Stimulated activated CD8-positive, alpha-beta memory T cell treated with anti-CD3 and anti-CD28 coated beads, Interleukin-4, amount 100 ng/mL, for 1 hour (primary cell): ENCODE measurements at regions not wholly inside any gene's neighbourhood (a gene's known extent, or its start where the extent isn't known, plus 50 kb on each side); places are given as distances from the start of the nearest gene placed in this dataset.
"Not testable (repeated sequence)": the region's sequence is repeated elsewhere in the genome, so short reads cannot be mapped to it uniquely, and the experiment has no call there.

Source experiments
- DNase-seq, 2 donors: peaks; one replicate each; pipeline ENCODE4 v3.0.0-alpha.2; 2020; ENCODE audit warnings: low read depth in 2 of 2, low spot score in 1 of 2

GRCh38 chr10:78656417-78657162, 412.2 kb upstream of the ZMIZ1 start:
- DNase-seq = no peak

DNA sequence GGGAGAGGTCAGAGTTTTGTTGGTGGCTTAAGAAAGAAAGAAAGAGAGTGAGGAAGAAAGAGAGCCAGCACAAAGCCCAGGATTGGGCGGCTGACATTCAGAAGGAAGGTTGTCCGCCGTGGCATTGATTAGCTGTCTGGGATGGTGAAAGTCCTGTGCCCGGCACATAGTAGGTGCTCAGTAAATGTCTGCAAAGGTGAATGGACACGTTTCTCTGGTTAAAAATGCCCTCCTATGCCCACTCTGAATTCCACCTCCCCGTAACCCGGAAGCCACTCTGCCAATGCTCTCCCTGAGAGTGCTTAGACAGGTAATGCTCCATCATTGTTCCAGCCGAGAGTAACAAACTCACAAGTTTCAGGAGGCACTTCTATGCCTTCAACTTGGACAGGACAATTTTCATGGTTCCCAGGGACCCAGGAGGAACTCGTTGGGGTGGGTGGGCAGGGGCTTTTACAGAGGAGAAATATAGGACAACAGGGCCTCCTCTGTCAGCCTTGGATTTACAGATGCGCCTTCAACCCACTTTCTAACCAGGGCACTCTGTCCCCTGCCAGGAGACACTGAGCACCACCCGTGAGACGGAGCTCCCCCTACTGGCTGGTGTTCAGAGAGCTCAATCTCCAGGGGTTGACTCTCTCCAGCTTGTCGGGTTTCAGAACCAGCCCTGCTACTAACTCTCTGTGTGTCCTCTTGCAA, 411.5 kb upstream of the ZMIZ1 start:
- DNase-seq = peak; percentile 17 to 43

GRCh38 chr10:78657862-78658165, 411.0 kb upstream of the ZMIZ1 start:
- no peak for DNase-seq

DNA sequence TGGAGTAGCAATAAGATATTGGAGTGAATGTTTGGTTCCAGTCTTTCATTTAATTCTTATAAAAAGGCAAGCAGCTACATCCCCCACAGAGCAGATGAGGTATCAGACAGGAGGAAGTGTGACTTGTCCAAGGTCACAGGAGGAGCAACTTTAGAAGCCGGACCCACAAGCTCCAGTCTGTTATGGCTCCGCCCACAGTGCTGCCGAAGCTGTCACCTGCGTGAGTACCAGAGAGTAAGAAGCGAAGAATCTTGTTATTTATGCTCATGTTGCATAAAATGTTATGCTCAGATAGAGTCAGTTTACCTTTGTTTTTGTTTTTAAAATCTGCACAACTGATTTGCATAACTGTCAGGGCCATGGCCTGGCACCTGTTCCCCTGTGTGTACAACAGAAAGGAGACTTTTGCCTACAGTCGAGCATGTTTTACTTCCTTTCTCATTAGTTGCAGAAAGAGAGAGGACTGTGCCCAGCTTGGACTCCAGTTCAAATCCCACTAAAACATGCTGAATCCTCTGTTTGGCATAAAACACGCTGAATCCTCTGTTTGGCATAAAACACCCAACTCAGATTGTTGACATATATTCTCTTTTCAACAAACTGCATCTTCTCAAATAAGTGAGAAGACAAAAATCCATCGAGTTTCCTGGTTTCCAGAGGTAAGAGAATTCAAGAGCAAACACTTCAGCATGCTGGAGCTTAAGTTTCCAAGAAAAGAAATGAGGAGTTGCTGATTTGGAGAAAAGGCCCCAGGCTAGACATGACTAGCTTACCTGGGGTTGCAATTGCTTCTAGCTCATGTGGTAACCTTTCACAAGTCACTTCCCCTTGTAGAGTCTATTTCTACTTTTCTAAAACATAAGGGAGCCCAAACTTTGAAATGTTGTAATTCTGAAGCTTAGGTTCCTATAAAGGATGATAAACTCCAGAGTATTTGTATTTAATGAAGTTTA, 409.8 kb upstream of the ZMIZ1 start:
- DNase-seq = no peak

DNA sequence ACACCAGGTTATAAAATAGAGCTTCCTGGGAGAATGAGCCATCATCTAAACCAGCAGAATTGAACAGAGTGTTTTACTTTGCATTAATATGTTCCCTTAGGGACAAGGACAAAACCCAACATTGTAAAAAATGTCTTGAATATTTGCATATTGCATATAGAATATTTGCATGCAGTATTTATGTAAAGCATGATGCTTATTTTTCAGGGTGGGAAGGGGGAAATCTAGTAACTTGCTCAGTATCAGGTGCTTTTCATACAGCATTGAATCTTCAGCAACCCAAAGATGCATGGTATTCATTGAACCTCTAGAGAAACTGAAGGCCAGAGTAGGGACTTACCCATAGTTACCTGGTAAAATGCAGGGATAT, 409.2 kb upstream of the ZMIZ1 start:
- DNase-seq = no peak

DNA sequence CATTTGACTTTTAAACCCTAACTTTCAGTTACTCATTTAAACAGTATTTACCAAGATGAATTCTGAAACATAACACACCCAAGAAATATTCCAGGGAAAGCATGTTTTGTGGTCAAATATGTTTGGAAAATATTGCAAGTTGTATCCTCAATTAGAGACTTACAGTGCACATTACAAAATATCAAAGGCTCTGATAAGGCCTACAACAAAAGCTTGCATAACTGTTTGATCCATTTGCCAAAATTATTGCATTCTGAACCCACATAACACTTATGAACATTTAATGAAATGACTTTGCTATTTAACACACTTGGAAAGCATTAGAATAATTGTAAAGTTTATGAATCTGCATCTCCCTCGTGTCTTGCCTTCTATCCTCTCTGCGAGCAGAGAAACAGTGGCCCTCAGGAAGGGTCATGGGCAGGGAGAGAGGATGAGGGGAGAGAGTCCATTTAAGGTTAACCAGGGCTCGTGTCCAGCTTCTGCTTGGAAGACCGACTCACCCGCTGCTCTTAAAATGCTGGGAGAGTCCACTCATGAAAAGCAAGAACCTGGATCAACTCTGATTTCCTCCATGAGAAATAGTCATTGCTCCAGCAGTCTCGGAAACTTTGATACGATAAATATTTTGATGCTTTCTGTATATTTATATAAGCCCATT, 408.2 kb upstream of the ZMIZ1 start:
- no peak for DNase-seq

GRCh38 chr10:78663721-78664120, 405.0 kb upstream of the ZMIZ1 start:
- no peak for DNase-seq

GRCh38 chr10:78664929-78665553, 403.7 kb upstream of the ZMIZ1 start:
- no peak for DNase-seq

- DNase-seq = no peak
These were observed 395.8 kb upstream of the ZMIZ1 start for GRCh38 chr10:78672918-78673317.

DNA sequence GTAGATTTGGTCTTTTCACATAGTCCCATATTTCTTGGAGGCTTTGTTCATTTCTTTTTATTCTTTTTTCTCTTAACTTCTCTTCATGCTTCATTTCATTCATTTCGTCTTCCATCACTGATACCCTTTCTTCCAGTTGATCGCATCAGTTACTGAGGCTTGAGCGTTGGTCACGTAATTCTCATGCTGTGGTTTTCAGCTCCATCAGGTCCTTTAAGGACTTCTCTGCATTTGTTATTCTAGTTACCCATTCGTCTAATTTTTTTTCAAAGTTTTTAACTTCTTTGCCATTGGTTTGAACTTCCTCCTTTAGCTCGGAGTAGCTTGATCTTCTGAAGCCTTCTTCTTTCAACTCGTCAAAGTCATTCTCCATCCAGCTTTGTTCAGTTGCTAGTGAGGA, 387.6 kb upstream of the ZMIZ1 start:
- DNase-seq = not testable (repeated sequence)

DNA sequence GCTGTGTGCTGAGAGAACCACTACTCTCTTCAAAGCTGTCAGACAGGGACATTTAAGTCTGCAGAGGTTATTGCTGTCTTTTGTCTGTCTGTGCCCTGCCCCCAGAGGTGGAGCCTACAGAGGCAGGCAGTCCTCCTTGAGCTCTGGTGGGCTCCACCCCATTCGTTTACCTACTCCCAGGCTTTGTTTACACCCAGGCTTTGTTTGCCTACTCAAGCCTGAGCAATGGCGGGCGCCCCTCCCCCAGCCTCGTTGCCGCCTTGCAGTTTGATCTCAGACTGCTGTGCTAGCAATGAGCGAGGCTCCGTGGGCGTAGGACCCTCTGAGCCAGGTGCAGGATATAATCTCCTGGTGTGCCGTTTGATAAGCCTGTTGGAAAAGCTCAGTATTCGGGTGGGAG, 386.8 kb upstream of the ZMIZ1 start:
- DNase-seq = not testable (repeated sequence)

DNA sequence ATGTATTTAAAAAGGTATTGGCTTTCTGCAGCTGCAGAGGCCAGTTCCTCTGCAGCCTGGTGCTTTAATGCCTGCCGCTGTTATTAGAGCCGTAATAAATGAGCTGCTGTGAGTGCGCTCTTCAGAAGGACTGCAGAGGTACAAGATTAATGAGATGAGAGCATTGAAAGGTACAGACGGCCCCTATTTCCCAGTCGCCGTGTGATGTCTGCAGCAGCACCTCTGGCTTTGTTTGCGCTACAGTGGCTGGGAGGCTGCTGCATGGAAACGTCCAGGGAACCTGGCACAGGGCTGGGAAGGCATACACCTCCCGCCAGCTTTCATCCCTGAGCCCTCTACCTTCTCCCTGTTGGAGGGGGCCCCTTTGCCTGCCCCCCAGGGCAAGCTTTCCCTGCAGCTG, 383.8 kb upstream of the ZMIZ1 start:
- DNase-seq = no peak

- no peak for DNase-seq
These were observed 383.2 kb upstream of the ZMIZ1 start for GRCh38 chr10:78685466-78686103.

DNA sequence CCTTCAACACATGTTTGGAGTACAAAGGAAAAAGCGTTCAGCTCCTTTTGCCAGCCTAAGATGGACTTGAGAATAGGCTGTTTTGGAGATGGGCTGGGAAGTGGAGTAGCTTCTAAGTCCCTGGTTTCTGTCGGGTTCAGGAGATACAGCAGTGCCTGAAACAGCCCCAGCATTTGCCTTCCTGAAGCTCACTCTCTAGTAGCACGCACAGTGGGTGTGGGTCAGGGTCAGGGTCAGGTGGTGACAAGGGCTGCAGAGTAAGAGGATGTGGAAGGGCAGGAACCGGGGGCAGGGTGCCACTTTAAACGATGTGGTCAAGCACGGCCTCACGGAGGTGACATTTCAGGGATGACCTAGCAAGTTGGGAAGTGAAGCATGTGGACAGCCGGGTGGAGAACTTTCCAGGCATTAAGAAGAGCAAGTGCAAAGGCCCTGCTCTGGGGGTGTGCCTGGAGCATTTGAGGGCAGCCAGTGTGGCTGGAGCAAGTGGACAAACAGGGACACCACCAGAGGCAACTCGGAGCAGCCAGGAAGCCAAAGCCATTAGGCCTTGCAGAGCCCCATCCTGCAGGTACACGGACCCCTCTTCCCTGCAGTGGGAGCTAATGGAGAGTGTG, 382.2 kb upstream of the ZMIZ1 start:
- DNase-seq = no peak

DNA sequence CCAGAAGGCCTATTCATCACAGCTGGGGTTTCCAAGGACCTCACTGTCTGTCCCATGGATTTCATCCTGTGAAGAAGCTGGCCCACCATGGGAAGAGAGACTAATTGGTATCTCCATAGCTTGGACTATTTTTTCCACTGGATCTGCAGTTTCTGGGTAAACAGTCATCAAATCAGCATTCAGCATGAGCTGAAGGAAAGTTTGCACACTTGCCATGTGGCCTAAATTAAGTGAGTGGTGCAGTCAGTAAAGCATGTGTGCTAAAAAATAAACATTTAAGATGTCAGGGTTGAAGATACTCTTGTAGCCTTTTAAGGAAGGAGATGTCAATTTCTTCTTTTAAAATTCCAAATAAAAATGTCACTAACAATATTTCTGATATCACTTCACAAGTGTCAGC, 381.1 kb upstream of the ZMIZ1 start:
- no peak for DNase-seq

DNA sequence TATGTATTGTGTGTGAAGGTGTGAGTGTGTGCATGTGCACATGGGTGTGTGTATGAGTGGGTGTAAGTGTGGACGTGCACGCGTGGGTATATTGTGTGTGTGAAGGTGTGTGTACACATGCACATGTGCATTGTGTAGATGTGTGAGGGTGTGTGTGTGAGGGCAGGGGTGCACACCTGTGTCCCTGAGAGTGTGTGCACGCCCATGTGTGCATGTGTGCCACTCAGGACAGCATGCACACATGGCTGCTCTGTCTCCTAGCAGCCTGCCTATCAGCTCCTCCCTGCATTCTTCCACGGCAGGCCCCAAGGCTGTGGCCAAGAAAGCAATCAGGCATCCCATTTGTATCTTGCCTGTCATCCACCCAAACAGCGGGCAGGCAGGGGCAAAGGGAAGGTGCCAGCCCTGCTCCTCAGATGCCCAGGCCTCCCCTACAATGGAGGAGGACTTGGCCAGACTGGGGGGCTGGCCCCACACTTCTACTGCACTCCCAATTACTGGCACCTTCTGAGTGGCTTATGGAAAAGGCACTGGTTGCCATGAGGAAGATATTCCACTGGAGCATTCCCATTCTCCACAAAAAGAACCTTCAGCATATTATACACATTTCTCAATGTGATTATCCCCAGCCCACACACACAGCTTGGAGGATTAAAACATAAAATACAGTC, 380.4 kb upstream of the ZMIZ1 start:
- DNase-seq = no peak

DNA sequence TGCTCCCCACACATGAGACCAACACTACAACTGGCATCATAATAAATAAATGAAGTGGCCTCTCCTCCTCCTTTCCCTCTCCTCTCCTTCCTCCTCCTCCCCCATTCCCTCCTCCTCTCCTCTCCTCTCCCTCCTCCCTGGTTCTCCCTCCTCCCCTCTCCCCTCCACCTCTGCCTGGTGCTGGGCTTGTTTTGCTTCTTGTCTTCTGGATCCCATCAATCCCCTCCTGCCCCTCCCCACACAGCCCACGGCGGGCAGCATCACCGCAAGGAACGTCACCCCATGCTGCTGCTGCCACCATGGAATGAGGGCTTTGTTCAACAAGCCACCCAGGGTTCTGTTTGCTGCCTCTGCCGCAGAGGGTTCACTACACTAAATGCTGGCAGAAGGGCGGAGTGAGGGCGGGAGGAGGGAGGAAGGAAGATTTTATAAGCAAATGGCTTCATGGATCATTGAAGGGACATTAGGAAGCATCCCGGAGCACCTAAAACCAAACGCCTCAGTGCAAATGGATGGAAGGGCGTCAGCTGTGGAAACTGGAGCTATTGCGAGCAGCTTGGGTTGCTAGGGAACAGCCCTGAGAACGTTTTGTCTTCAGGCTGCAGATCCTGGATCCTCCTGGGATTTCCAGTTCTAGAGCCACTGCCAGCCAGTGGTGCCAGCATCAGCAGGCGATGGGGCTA, 379.7 kb upstream of the ZMIZ1 start:
- no peak for DNase-seq

GRCh38 chr10:78689584-78689935, 379.2 kb upstream of the ZMIZ1 start:
- no peak for DNase-seq
